H54 (cell line): ENCODE measurements at regions not wholly inside any gene's neighbourhood (a gene's known extent, or its start where the extent isn't known, plus 50 kb on each side); places are given as distances from the start of the nearest gene placed in this dataset.
"Not testable (repeated sequence)": the region's sequence is repeated elsewhere in the genome, so short reads cannot be mapped to it uniquely, and the experiment has no call there.

Experiments used
- DNase-seq: peaks from one replicate; pipeline ENCODE4 v3.0.0; 2011; ENCODE audit warnings: low spot score, mixed read lengths; ENCODE audit not compliant: insufficient read length
- FAIRE-seq: peaks from 3 replicates; lab custom pipeline; 2011; peaks lifted over from hg19 to GRCh38; lab: Jason Lieb, UNC
- POLR2A ChIP-seq: IDR thresholded peaks from 2 replicates; pipeline ENCODE4 v1.6.1; 2011; ENCODE audit warnings: low read depth, mild to moderate bottlenecking, low read length

DNA sequence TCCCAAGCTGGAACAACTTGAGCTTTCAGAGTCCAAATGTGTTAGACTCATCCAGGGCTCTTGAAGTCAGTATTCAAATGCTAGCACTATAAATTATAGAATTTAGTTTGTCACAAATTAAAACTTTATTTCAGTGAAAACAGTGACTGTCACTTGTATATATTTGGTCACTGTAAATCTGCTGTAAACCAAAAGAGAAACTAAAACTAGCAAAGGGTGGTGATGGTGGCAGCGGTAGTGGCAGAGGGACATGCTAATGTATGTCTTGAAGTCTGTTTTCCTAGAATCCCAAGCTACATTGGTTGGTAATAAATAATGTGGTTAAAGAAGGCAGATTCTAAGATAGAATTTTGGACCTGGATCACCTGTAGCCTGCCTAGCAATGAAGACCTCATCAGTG, 140.4 kb upstream of the CENPW start:
- FAIRE-seq (no peak), DNase-seq (no peak)
- TF ChIP-seq POLR2A = no peak

DNA sequence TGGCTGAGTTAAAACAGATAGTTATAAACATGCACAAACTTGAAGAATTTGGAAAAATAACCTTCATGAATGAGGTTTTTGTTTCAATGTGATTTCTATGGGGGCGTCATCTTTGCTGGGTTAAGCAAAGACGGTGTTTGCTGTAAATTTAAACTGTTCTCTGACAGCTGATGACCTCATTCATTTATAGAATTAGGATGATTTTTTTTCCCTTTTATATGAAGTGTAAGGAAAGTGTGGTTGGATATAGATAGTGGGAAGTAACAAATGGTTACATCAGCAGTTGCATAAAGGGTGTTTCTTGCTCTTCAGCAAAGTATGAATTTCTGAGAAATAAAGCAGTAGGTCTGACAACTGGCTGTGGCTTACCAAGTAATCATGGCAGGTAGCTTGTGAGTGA, 137.2 kb upstream of the CENPW start:
- DNase-seq (no peak), FAIRE-seq (no peak)
- TF ChIP-seq POLR2A = no peak

DNA sequence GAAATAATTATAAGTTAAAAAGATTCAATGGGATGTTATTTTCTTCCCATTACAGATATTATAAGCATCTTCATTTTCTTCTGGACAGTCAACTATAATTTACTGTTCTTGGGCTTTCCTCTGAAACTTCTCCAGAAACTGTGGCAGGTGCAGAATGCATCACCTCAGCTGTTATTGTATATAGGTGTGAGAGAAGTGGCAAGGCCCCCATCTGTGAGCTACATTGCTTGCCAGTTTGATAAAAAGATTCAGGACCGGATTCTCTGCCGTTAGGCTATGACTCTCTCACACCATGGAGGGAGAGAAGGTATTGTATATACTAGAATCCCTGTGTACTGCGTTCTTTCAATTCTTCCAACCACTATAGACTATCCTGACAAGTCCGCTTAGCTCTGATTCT, 135.8 kb upstream of the CENPW start:
- no peak for DNase-seq
- no peak for FAIRE-seq
- no peak for TF ChIP-seq POLR2A

DNA sequence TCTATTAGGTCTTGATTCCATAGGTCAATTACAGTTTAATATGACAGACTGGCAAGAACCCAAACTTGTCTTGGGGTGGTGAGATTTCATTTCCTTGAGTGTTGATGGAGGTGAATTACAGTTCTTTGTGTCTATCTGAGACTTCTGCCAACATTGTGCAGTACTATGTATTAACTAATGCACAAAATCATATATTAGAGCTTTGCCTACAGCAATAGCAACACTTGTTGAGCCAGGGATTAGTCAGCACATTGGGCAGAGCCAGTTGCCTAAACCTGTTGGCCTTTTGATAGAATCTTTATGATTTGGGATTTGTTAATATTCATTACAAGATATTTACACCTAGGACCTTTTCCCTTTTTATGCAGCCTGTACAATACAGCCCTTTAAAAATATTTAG, 135.3 kb upstream of the CENPW start:
- DNase-seq = no peak
- no peak for FAIRE-seq
- TF ChIP-seq POLR2A = no peak

DNA sequence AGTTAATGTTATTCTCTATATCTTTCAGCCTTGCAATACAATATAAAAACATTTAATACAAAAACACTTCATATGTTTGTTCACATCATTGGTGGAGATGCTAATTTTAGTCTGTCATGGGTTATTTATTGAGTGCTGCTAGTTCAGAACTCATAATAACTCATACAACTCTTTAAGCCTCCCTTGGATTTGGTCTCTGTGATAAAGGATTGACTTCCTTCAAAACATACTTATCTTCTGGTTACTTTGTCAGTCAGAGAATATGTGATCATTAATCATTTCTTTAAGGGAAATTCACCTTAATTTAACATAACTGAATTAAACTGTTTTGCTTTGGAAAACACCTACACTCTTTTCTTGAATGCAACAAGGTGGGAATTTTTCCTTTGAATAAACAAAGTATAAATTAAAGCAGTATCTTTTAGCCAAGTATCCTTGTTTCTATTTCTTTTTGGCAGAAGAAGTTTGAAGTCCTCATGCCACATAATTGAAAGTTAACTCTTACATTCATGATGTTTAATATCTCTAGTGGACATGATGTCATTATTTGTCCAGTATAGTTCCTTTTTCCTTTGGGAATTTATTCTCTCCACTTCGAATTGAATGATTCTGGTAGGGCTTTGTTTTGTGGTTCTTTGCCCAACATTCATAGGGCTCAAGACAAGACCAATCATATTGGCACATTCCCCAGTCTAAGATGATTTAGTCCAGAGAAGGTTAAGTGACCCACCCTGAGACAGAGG, 133.2 kb upstream of the CENPW start:
- DNase-seq (no peak), FAIRE-seq (no peak)
- TF ChIP-seq POLR2A = no peak

DNA sequence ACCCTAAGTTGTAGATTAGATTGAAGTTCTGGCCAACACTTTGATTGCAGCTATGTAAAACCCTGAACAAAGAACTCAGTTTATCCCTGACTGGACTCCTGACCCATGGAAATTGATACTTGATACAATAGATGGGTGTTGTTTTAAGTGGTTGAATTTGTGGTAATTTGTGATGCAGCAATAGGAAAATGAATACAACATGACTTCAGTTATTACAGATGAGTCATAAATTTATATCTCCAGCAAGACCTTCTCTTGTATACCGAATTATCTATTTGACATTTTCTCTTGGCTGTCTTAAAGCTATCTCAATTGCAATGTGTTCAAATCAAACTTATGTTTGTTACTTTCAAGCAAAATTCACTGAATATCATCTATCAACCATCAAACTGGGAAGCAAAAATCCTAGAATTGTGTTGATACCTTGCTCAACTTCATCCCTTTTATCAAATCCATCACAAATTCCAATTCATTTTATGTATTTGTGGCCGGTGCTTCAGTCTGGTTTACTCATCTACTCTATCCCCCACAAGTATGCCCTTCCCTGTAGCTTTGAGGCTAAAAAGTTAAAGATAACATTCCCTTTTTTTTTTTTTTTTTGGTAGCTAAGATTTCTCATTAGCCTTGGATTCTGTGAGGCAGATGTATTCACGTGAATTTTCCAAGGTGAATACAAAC, 129.4 kb upstream of the CENPW start:
- no peak for FAIRE-seq
- TF ChIP-seq POLR2A = no peak
- DNase-seq = no peak

DNA sequence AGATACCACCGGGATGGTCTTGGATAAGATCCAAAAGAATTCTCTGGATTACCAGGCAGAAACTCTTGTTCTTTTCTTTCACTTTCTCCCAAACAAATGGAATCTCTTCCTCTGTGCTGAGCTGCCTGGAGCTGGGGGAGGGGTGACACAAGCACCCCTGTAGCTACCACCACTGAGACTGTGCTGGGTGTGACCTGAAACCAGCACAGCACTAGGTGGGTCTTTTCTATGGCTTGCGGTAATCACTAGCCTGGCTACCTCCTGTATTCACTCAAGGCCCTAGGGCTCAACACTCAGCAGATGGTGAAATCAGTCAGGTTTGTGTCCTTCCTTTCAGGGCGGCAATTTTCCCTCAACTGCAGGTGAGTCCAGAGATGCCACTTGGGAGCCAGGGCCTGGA, 122.4 kb upstream of the CENPW start:
- TF ChIP-seq POLR2A = no peak
- no peak for FAIRE-seq

DNA sequence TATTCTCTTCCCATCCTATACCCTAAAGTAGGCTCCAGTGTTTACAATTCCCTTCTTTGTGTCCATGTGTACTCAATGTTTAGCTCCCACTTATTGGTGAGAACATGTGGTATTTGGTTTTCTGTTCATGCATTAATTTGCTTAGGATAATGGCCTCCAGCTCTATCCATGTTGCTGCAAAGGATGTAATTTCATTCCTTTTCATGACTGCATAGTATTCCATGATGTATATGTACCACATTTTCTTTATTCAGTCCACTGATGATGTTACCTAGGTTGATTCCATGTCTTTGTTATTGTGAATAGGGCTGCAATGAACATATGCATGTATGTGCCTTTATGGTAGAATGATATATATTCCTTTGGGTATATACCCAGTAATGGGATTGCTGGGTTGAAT, 119.0 kb upstream of the CENPW start:
- FAIRE-seq, DNase-seq: not testable (repeated sequence)

More for the DNA sequence above, 122.4 kb upstream of the CENPW start:
- no peak for DNase-seq

DNA sequence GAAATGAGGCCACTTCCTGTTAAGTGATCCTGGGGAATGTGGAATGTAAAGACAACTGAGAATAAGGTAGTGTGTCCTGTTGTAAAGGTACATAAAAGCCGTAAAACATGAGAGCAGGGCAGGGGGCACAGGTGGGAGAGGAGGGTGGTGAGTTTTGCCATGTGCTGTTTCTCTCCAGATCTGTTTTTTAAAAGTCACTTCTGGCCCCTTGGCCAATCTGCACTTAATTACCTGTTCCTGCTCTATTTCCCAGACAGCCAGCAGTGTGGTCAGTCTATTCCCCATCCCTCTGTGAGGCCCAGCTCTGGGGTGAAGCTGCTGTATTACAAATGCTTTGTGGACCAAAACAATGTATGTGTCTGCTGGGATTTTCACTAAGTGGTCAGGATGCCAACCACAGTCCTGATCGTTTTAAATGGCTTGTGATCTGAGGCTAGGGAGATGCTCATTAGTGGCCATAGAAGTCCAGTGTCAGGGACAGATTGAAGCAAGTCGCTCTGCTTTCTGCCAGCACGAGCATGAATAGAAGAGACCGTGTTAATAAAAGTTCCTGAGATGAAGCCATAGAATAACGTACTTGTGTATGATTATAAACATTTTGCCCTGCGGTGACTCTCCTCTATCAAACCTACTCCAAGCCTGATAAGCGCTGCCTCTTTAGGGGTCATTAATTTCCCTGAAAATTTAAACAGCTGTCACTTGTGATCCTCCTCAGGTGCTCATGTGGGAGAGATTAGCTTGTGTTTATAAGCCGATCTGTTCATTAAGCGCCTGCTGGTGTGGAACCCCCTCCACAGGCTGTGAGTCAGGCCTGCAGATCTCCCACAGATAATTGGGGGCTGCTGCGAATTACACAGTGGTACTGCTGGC, 111.8 kb upstream of the CENPW start:
- no peak for FAIRE-seq
- no peak for DNase-seq
- TF ChIP-seq POLR2A = no peak

DNA sequence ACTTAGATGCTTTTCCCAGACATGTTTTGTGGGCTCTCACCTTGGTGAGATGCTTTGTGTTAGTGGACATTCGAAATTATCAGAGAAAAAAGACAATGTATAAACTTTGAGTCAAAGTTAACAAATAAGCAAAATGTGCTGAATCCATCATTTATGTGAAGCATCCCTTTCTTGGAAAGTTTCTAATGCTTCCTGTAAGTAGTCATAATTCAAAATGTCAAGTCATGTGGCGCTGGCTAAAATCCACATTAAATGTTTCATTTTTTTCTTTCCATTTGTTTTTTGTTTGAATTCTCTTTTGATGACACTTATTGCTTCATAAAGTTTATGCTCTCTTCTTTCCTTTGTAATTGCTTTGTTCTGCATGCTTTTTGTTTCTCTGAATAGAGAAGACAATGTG, 107.2 kb upstream of the CENPW start:
- FAIRE-seq = no peak
- TF ChIP-seq POLR2A = no peak
- no peak for DNase-seq

DNA sequence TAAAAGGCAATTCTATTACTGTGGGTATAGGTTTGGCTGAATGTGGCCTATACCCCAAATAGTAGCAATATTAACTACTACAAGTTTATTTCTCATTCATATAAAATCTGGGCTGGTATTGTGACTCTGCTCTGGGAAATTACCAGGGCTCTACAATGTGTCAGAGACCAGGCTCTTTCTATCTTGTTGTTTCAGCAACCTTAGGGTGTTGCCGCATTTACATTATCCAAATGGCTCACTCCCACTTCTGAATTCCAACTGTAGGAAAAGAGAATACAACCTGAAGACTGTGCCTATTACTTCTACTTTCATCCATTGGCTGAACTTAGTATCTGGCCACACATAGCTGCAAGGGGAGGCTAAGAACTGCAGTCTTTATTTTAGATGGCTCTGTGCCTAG, 106.7 kb upstream of the CENPW start:
- no peak for TF ChIP-seq POLR2A
- FAIRE-seq (no peak), DNase-seq (no peak)

DNA sequence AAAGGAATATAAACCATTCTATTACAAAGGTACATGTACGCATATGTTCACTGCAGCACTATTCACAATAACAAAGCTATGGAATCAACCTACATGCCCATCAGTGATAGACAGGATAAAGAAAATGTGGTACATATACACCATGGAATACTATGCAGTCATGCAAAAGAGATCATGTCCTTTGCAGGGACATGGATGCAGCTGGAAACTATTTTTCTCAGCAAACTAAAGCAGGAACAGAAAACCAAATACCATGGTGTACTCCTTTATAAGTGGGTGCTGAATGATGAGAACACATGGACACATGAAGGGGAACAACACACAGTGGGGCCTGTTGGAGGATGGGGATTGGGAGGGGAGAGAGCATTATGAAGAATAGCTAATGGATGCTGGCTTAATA, 104.6 kb upstream of the CENPW start:
- TF ChIP-seq POLR2A = no peak
- DNase-seq (no peak), FAIRE-seq (no peak)

DNA sequence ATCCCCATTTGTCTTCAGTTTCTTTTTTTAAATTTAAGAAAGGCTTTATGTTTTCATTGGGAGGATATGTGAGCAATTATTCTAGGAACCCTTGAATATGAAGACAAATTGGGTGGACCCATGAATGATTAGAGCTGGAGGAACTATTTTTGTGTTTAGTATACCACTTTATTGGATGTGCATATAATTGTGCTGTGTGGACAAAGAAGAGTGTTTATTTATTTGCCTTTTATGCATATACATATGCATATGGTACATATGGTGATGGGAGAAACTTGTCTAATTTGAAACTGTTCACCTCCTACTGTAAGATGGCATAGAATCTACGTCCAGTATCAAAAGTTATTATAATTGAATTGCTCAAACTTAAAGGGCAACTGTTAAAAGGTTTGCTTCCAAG, 94.8 kb upstream of the CENPW start:
- TF ChIP-seq POLR2A = no peak
- DNase-seq (no peak), FAIRE-seq (no peak)

DNA sequence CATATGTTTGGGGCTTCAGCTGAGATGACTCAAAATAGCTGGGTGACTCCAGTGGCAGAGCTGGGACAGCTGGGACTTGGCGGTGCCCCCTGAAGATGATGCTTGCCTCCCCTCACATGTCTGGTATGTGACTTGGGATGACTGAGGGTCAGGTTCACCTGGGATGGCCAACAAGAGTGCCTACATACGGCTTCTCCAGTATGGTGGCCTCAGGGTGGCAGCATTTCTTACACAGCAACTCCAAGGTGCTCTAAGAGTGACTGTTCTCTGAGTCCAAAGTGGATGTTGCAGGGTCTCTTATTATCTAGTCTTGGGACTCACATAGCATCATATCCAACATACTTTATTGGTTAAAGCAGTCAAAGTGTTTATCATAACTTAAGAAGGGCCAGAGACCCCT, 87.8 kb upstream of the CENPW start:
- no peak for TF ChIP-seq POLR2A
- FAIRE-seq (no peak), DNase-seq (no peak)
